Astrocyte (in vitro differentiated cells and primary cell): ENCODE measurements at regions not wholly inside any gene's neighbourhood (a gene's known extent, or its start where the extent isn't known, plus 50 kb on each side); places are given as distances from the start of the nearest gene placed in this dataset.

Source experiments
- CTCF ChIP-seq: IDR thresholded peaks from 2 replicates; pipeline ENCODE4 v1.5.1; 2011; ENCODE audit warnings: low read depth, mild to moderate bottlenecking, inconsistent platforms, low read length, moderate library complexity; ENCODE audit not compliant: insufficient read depth
- EZH2 ChIP-seq: IDR thresholded peaks from 2 replicates; pipeline ENCODE4 v1.6.1; 2012; ENCODE audit warnings: mild to moderate bottlenecking, low read length, inconsistent platforms; ENCODE audit not compliant: insufficient read depth

GRCh38 chr16:26692658-26693057 lies 374.1 kb upstream of the C16orf82 start:
- TF ChIP-seq CTCF (no peak), EZH2 (no peak)
